EL (cell line): ENCODE measurements at regions not wholly inside any gene's neighbourhood (a gene's known extent, or its start where the extent isn't known, plus 50 kb on each side); places are given as distances from the start of the nearest gene placed in this dataset.

Experiments
- DNase-seq: peaks from one replicate; pipeline ENCODE4 v3.0.0-alpha.2; 2016

DNA sequence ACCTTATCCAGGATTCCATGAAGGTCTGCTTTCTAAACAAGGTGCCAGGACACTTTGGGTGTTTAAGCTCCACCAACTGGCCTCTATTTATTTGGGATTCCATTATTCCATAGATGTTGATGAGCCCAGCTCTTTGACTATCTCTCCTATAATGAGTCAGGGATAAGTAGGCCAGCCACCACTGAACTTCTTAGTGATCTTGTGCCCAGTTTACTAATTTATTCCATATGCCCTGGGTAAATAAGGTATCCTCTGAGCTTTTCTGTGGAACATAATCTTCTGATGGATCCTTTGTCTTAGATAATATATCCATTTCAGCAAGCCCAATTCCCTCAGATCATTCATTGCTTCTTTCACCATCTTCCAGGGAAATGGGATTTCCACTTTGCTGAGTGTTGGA, 535.0 kb downstream of the FOXG1 start:
- DNase-seq, result no peak

- peak; percentile 5 for DNase-seq
Measured at GRCh38 chr14:29310210-29310609, 543.6 kb downstream of the FOXG1 start.

- DNase-seq, result peak; percentile 83
Measured at GRCh38 chr14:29310757-29311156, 544.2 kb downstream of the FOXG1 start.

DNA sequence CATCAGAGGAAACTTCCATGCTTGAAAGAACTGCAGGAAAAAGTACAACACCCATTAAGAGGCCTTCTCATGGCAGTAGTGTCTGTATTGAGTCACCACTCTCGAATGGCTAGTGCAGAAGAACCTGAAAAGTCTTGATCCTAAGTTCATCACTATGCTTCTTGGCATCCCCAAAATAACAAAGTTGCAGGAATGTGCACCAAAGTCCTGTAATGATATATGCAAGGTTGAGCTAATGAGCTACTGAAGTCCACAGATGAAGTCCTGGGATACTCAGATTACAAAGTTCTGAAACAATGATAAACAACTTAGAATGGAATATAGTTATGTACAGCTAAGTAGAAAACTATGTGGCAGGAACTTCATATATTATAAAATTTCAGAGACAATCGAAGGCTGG, 545.4 kb downstream of the FOXG1 start:
- peak; percentile 37 for DNase-seq

DNA sequence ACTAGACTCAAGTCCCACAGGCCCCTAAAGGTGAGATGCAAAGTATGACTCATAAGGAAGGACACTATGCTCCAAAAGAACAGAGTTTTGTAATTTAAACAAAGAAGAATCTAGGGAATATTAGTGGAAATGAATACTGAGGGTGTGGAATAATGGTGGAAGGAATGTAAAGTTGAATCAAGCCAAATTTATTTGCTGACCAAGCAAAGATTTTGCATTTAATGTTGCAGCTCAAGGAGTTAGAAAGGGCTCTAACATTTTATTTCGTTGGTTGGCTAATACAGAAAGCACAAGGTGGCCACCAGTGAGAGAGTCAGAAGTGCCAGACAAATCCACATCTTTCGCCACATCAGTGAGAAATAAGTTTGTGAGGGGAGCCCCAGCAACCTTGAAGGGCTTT, 550.3 kb downstream of the FOXG1 start:
- DNase-seq, result no peak

DNA sequence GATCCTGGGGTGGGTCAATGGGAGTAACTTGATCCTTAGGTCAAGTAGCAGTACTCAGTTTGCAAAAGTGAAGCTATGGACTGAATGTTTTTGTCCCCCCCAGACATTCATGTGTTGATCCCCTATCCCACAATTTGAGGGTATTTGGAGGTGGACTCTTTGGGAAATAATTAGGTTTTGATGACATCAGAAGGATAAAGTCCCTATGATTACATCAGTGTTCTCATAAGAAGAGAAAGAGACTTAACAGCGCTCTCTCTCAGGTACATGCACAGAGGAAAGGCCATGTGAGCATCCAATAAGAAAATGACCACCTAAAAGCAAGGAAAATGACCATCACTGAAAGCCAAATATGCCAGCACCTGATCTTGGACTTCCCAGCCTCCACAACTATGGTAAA, 550.8 kb downstream of the FOXG1 start:
- DNase-seq, result no peak

- peak; percentile 83 for DNase-seq
Measured at GRCh38 chr14:29320286-29320685, 553.7 kb downstream of the FOXG1 start.

GRCh38 chr14:29321646-29322045, 555.1 kb downstream of the FOXG1 start:
- DNase-seq, result peak; percentile 77

DNA sequence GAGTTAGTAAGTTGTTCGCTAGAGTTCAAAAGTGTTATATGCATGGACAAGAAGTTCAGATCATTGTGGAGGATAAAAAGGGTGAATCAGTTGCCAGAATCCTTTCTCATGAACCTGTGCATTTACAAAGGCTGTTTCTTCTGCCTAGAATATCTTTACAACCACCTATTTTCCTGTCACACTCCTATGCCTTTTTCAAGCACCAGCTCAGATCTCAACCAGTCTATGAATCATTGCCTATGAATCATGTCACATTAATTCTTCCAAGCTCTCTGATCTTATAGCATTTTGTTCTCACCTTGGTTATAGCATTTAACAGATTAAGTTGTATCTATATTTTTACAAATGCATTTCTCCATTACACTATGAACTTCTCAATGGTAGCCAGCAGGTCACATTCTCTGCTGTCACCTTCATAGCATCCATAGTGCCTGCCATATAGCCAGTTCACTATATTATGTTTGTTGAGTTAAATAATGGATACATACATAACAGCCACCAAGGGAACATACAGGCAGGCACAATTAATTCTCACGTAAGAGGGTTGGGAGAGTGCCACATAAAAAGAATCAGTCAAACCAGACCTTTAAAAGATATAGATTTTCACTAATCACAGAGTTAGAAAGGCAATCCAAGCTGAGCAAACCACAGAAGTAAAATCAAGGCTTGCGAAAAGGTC, 573.0 kb downstream of the FOXG1 start:
- peak; percentile 28 for DNase-seq

- peak; percentile 14 for DNase-seq
Measured at GRCh38 chr14:29348504-29348903, 579.1 kb downstream of the PRKD1 start.

DNA sequence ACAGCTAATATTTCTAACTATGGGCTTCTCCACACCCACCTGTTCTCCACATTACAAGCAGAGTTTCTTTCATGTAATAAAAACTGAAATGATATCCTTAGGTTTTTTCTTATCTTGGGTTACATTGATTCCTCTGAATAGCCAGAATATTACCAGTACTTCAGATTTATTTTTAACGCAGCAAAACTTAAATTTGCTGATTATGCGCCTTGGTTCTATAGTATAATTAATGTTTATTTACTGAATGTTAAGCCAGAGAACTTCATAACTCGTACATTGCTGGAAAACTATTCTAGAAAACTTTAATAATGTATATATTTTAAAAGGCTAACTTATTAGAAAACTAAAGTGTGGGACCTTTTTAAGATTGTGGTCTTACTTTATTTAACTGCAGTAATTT, 577.2 kb downstream of the PRKD1 start:
- DNase-seq, result no peak

DNA sequence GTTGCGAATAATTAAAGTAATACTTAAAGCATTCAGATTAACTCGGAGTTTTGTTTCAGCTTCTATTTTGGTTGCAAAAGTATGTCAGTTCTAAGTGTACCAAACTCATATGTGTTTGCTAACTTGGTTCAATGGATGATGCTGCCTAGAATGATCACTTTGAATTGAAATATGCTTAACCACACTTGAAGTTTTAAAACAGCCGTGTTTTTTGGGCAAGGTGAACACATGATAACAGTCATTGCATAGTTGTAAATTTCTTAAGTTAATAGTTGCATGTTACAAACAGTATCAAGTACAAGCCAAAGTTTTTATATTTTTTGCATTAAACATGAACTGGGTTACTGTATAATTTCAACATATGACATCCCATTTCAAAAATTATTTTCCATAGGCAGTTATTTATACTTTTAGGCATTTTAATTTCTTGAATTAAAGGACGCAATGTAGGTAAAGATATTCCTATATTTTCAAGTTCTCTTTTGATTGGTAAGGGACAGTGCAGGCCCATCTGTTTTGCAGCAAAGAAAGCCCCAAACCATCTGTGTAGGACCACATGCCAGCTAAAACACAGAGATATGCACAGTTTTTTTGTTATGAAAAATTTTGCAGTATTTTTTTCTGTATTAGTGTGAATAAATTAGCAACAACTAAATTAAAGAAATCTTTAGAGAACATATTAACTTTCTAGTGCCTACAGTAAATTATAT, 575.5 kb downstream of the PRKD1 start:
- DNase-seq, result no peak

GRCh38 chr14:29352706-29353080, 575.0 kb downstream of the PRKD1 start:
- DNase-seq, result peak; percentile 13

DNA sequence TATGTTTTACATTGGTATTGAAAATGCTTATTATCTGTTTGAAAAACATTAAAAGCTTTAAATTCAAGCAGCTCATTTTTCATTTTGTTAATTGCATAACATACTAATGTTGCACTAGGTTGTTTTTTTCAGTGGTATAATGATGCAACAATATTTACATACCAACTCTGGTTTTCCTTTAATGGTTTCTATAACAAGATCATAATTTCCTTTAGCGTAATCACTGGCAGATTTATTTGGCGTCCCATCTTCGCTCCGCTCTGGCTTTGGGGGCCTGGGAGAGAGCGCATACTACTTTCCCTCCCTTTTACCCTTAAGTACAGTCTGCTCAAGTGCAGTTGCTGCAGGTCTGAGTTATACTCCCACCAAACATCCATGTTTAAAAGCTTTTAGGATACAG, 574.1 kb downstream of the PRKD1 start:
- no peak for DNase-seq

GRCh38 chr14:29354486-29354885, 573.2 kb downstream of the PRKD1 start:
- DNase-seq, result no peak

GRCh38 chr14:29355331-29355730, 572.3 kb downstream of the PRKD1 start:
- DNase-seq, result no peak

DNA sequence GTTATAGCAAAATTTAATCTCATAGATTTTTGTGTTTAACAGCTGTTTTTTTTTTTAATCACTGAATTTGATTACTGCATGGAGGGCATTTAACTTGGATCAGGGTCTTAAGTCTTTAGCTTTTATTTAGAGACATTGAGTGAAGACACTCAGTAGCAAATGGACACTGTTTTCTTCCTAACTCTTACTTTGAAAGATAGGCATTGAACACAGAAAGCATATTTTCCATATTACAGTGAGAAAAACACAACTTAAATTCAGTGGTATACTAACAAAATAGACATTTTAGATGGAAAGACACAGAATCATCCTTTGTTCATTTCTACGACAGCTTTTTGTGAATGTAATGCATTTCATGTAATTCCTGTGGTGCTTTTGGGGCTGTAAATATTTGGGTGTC, 571.8 kb downstream of the PRKD1 start:
- DNase-seq, result no peak

- no peak for DNase-seq
Measured at GRCh38 chr14:29360656-29361055, 567.0 kb downstream of the PRKD1 start.

GRCh38 chr14:29370024-29370423, 557.6 kb downstream of the PRKD1 start:
- no peak for DNase-seq

- no peak for DNase-seq
Measured at GRCh38 chr14:29376237-29376636, 551.4 kb downstream of the PRKD1 start.

- no peak for DNase-seq
Measured at GRCh38 chr14:29380826-29381225, 546.8 kb downstream of the PRKD1 start.

- no peak for DNase-seq
Measured at GRCh38 chr14:29388571-29388970, 539.1 kb downstream of the PRKD1 start.

GRCh38 chr14:29390081-29390832, 537.4 kb downstream of the PRKD1 start:
- no peak for DNase-seq

DNA sequence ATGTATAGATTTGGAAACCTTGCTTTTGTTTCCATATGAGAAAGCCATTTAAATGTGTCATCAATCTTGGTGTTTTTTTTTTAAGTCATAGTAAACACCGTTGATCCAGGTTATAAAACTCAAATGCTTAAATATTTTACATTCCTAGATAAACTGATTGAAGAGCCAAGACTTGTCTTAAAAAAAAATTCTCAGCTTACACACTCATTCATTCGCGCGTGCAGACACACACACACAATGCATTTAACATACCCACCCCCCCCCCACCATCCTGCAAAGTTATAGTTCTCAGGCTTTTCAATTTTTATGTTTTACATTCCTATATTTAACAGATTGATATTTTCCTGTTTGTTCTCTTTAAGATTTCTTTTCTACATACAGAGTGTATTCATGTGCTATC, 536.4 kb downstream of the PRKD1 start:
- DNase-seq, result no peak
